HG02623 (cell line): ENCODE measurements at regions not wholly inside any gene's neighbourhood (a gene's known extent, or its start where the extent isn't known, plus 50 kb on each side); places are given as distances from the start of the nearest gene placed in this dataset.

Experiments used
- ATAC-seq: cut with Tn5 transposase; IDR thresholded peaks from one replicate; pipeline ENCODE4 v1.9.1; 2021; ENCODE audit warnings: moderate library complexity; ENCODE audit not compliant: unreplicated experiment

DNA sequence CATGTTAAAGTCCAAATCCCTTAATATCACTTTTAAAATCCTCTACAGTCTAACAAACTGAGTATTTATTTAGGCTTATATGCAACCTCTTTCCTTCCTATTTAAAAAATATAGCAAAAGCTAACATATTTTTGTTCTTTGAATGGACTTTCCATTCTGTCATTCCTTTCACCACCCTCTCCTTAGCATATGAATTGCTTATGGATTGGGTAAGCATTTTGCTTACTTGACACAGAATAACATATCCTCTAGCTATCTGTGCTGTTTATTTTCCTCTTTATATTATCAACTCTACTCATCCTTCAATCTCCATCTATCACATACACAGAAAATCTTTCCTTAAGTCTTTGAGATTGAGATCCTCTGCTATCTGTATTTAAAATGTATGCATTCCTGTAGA lies 206.1 kb upstream of the NEIL3 start:
- no peak for ATAC-seq

DNA sequence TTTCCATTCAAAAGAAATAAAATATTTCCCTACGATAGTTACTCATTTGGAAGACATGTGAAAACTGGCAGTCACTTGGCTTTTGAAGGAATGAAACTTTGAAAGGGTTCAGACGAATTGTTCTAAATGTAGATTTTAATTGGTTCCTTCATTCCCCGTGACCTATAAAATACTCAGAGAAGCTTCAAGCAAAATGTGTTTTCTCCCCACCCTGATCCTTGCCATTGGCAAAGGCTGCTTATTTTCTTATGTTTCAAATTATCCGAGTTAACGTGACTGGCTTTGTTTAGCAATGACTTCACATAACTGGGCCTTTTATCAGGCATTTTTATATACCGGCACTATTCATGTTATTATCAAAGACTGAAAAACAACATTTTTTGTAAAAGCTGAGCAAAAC lies 204.1 kb upstream of the NEIL3 start:
- no peak for ATAC-seq

DNA sequence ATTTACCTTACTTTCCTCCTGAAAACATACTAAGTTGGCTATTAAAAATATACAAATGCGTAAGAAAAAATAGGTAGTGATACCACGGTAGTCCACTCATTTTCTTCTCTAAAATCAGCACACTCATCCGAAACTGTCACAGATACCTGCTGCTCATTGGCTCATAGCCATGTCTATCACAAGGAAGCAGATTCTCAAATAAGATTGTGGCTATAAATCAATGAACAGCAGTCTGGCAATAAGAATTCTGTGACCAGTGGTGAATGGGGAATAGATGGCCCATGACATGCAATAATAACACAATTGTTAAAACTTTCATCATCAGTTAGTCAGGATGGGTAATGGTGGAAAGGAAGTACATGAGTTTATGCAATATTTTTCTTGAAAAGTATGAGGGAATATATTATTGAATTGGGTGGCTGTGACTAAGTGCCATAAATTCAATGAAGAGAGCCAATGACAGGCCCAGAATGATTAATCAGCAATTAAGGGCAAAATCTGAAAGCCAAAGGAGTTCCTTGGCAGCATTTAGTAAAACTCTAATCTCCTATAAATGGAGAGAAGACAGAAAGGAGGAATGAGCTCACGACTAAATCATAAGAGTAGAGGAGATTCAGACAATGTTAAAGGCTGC lies 202.3 kb upstream of the NEIL3 start:
- no peak for ATAC-seq

DNA sequence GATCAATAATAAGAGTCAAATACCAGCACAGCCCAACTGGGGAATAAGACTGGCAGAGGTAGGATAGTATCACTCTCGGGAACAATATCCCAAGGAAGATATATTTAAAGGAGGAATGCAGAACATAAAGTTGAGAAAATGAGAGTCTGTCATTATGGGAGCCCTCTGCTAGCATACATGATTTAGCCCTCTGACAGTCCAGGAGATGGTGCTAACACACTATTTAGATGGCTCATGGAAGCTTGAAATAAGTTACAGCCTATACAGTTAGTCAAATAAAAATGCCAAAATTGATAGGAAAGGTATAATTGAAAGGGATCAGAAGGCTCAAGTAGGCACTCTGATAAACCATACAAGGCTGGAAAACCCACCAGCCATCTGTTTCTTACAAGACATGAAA lies 201.0 kb upstream of the NEIL3 start:
- no peak for ATAC-seq

DNA sequence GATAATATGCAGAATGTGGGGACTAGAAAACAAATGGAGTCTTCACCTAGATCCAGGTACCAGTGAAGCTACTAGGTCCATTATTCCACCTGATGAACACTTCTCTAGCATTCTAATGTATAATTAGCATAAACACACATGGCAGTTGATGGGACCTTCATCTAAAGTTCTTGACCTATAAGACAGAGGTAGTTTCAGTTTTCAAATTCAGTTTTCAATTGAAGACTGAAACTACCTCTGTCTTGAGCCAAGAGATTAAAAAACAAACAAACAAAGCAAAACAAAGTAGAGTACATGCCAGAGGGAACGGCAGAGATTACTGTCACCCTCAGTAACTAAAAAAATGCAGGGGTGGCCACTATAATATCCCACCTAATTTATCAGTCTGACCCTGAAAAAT lies 199.9 kb upstream of the NEIL3 start:
- no peak for ATAC-seq

DNA sequence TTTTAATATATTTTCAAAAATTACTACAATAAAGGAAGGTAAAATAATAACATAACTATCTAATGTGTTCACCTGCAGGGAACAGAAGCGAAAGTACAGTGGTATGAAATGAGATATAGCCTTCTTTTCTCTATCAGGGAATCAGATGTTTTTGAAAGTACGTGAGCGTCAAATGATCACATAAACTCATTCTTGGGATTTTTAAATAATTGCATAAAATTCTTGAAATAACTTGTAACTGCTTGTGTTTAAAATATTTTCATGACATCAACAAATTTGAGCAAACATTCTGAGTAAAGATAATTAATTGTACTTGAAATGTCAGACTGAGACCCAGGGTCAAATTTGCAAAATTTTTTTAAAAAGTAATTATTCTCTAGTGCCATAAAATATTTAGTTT lies 193.5 kb upstream of the NEIL3 start:
- no peak for ATAC-seq

DNA sequence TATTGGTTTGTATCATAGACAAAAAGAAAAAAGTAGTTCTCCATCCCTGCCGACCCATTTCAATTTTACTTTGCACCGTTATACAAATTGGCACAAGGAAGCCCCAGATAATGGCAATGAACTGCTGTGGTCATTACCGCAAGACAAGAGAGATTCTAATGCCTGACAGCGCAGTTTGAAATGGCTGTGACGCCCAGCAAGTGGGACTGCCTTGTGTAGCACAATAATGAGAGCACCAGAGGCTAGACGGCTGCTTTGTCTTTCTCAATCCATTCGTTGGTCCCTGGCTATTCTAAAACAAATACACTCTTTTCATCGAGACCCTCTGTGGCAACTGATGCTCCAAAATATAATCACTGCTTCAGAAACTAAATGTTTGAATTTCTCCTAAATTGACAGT lies 192.4 kb upstream of the NEIL3 start:
- ATAC-seq = no peak

DNA sequence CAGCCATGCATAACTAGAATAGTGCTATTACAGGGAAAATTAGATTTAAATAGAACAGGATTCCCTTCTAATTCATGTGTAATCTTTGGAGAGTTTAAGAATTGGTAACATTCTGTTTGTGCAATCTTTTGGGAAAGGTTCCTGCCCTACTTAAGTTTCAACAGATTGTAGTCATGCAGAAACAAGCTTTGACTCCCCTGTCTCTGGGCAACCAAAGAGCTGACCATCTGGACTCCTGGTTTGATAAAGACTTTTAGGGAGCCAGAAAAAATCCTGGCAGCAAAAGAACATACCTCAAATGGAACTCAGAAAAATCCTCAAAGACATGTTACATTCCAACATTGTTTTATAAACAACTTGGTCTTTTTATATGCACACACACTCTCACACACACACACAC lies 191.1 kb upstream of the NEIL3 start:
- ATAC-seq = no peak

DNA sequence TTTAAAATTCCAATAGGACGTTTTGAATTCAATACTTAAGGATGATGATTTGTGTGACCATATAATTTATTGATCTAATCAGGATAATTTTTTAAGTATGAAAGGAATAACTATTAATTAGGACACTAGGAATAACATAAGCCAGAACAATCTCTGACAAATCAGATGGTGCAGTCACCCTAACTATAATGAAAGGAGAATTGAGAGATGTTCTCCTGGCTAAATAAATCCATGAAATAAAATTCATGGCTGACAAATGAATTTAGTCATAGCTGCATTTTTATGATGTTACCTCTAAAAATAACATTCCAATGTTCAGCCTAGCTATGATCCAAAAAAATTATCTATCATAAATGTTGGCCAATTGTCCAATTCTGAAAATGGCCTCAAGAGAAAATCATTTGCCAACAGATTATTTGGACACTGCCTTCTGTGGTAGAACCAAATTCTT lies 190.6 kb upstream of the NEIL3 start:
- ATAC-seq = no peak

DNA sequence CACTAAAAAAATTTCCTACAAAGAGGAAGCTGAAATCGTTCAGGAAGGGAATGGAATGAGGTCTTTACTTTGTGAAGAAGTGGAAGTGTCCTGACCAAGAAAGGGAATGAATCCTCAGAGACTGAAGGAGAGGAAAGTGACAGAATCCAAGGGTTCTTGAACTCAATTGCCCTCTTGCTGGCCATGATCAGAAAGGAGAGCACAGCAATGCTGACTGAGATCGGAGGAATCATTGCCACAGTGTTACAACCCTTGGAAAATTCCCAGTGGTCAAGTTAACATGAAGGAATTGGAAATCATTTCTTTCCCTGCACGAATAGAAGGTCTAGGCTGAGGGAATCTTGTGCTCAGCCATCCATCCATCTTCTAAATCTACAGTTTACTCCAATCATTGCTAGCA lies 190.0 kb upstream of the NEIL3 start:
- ATAC-seq = no peak

DNA sequence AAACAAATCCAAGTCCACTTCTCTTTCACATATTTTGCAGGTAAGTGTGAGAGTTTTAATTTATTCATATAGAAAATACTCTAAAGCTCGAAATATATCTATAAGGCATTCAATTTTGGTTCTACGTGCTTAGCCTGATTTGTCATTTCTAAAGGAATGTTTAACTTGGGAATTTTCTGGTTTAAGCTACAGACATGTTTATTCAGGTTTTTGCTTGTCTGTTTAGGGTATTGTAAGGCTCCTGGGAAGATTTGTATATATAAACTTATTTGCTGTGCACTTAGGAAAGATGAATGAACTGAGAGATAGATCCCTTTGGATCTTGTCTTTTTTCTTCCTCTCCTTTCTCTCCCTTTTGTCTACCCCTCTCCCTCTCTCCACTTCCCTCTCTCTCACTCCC lies 185.9 kb upstream of the NEIL3 start:
- no peak for ATAC-seq

DNA sequence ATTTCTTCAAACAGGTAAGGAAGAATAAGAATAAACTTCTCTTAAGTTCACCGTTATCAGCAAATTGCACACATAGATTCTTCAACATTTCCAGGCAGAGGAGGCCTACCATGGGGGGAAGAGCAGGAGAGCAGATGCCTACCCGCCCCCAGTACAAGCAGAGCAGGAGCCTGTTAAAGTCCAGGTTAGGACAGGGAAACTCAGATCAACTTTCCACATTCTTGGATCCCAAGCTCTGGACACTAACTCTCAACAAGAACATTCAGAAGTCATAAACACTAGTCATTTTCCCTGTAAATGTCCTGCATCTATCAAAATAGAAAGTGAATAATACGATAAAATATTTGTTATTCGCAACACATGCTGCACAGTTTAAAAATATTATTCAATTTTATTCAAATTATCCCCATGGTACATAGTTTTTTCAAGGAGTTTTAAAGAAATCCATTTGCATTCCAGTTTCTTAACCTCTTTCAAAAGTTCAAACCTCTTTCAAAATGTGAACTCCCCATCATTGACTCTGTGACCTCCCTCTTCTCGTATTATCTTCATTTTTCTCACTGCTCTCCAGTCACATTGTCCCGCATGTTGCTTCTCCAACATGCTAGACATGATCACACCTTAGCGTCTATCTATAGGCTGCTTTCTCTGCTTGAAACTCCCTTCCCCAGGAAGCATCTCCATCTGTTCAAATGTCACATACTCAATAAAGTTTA lies 185.2 kb upstream of the NEIL3 start:
- ATAC-seq = no peak

DNA sequence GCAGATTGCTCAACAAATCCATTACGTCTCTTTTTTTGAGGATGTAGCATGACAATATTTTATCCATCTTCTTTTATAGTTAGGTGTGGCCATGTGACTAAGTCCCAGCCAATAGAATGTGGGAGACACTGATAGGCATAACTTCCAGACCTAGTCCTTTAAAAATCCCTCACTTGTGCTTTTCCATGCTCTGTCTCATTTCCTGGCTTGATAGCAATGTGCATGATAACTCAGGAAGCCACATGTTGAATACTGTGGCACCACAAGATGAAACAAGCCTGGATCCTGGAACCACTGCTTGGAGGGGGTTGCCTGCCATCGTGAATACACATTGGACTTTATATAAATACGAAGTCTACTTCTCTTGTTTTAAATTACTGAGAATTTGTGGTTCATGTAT lies 184.0 kb upstream of the NEIL3 start:
- no peak for ATAC-seq

DNA sequence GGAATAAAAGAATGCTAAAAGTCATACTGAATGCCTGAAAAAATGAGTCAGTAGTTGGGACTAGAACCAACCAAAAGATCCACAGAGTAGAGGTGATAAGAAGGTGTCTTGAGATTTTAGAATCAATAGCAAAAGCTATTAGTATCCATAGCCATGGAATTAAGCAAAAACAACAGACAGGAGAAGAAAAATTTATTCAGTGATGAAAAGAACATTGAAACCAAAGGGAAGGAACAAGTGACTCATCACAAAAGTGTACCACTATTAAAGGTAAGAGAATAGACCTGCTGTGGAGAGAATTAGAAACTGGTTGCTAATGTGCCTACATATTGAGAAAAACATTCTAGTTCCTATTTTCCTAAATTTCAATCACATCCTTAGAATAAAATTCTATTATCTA lies 182.0 kb upstream of the NEIL3 start:
- ATAC-seq = no peak

DNA sequence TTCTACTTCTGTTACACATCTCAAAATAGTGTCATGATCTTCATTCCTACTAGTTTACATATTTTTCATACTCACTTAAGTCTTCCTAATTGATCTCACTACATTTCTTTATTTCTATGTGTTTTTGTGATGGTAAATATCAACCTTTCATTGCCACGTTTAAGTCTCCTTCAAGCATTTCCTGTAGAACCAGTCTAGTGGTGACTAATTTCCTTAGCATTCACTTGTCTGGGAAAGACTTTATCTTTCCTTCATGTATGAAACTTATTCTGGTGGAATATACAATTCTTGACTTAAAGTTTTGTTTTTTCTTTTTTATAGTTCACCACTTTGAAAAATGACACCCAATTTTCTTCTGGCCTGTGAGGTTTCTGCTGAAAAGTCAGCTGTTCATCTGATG lies 181.4 kb upstream of the NEIL3 start:
- no peak for ATAC-seq

DNA sequence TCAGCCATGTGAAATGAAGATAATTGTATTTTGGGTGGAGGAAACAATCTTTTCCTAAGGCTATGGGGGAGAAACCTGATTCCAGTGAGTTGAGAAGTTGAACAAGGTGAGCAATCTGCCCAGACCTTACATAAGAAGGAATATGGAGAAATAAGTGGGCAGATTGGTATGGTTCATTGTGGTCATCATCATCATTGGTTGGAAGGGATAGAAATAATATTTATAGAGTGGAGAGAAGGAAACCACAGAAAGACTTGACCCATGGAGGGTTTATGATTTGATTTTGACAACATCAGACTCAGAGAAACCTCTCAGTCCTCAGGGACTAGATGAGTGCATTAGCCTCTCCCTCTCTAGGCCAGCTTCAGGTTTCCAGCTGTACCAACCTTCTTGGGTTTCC lies 177.9 kb upstream of the NEIL3 start:
- no peak for ATAC-seq

DNA sequence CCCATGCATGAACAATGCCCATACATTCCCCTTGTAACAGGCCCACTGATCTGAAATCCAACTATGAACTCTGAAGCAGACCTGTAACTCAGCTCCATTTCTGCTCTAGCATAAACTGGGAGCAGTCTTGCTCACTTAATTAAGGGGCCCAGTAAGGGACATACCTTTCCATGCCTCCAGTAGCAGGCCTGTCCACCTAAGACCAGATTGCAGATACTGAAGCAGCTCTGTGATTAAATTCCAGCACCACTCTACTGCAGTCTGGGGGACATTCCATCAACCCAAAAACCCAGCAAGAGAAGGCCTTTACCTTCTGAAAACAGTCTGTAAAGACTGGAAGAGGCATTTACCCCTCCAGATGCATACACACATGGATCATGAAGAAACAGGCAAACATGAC lies 162.0 kb upstream of the NEIL3 start:
- ATAC-seq = no peak

DNA sequence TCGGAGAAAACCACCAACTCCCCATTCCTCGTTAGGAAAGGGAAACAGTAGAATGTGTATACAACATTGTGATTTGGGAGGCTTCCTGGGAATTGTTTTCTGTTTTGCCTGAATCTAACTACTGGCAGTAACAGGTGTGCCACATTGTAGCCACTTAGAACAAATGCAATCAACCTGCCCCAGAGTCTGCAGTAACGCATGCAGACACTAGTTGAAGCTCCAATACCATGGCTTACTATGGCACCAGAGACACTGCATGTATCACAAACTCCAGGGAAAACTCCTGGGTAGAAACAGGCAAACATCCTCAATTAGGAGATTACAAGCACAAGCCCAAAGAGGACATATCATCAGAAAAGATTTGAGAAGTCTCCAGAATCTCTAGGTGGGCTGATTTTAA lies 154.2 kb upstream of the NEIL3 start:
- ATAC-seq = no peak

DNA sequence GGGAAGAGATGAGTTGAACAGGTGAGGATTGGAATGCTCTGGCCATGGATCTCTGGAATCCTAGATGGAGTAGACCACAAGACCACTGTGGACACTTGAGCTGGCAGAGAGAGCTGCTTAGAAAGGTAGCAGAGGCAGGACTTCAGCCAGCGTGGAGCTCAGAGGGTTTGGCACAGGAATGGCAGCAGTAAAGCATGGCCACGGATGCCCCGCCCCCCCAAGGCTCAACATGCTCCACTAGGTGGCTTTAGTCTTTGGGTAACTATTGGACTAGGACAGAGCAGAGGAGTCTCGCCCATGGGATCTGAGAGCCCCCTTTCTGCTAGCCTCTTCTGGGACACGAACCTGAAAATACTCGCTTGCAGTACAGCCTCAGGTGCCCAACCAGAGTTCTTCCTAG lies 150.1 kb upstream of the NEIL3 start:
- ATAC-seq = no peak

DNA sequence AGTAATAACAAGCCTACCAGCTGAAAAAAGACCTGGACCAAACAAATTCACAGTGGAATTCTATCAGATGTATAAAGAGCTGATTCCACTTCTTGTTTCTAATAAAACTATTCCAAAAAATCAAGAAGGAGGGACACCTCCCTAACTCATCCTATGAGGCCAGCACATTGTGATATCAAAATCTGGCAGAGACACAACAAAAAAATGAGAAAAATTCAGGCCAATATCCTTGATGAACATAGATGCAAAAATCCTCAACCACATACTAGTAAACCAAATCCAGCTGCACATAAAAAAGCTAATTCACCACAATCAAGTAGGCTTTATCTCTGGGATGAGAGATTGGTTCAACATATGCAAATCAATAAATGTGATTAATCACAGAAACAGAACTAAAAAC lies 147.9 kb upstream of the NEIL3 start:
- ATAC-seq = no peak

DNA sequence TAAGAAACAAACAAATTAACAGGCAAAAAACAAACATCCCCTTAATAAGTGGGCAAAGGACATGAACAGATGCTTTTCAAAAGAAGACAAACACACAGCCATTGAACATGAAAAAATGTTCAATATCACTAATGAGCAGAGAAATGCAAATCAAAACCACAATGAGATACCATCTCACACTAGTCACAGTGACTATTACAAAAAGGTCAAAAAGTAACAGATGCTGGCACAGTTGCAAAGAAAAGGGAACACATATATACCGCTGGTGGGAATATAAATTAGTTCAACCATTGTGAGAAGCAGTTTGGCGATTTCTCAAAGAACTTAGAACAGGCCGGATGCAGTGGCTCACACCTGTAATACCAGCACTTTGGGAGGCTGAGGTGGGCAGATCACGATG lies 146.1 kb upstream of the NEIL3 start:
- no peak for ATAC-seq

DNA sequence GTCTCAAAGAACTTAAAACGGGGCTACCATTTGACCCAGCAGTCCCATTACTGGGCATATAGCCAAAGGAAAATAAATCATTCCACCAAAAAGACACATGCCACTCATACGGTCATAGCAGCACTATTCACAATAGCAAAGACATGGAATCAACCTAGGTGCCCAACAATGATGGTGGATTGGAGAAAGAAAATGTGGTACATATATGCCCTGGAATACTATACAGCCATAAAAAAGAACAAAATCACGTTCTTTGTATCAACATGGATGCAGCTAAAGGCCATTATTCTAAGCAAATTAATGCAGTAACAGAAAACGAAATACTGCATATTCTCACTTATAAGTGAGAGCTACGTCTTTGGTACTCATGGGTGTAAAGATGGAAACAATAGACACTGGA lies 138.1 kb upstream of the NEIL3 start:
- no peak for ATAC-seq

DNA sequence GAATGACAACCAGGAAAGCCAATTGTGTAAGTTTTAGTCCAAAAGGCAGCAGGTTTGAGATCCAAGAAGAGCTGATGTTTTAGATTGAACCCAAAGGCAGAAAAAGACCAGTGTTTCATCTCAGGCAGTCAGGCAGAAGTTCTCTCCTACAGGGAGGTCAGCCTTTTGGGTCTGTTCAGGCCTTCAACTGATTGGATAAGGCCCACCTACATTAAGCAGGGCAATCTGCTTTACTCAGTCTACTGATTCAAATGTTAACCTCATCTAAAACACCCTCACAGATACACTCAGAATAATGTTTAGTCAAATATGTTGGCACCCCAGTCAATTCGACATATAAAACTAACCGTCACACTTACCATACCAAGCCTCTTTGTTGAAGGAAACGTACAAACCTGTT lies 134.2 kb upstream of the NEIL3 start:
- ATAC-seq = no peak
